ENCODE measurements at regions not wholly inside any gene's neighbourhood (a gene's known extent, or its start where the extent isn't known, plus 50 kb on each side); places are given as distances from the start of the nearest gene placed in this dataset.
"Not testable (repeated sequence)": the region's sequence is repeated elsewhere in the genome, so short reads cannot be mapped to it uniquely, and the experiment has no call there.

- not testable (repeated sequence) for DNase-seq
These were observed 178.3 kb upstream of the ZNF469 start for GRCh38 chr16:88204131-88205110.

DNA sequence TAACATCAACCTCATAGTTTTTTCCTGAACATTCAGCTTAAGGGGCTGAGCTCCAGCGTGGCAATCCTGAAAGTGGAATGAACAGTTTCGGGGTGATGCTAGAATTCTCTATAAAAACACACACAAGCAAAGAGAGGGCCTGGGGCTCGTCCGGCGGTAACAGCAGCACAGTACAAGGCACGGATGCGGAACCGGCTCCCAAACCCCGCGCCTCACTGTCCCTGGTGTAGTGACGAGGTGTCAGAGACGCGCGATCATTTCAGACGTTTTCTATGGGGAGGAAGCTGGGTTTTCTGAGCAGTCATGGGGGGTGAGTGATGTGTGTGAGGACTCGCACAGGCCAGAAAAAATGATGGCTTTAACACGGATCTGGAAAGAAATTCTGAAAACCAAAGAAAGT is 177.3 kb upstream of the ZNF469 start:
- not testable (repeated sequence) for DNase-seq

DNA sequence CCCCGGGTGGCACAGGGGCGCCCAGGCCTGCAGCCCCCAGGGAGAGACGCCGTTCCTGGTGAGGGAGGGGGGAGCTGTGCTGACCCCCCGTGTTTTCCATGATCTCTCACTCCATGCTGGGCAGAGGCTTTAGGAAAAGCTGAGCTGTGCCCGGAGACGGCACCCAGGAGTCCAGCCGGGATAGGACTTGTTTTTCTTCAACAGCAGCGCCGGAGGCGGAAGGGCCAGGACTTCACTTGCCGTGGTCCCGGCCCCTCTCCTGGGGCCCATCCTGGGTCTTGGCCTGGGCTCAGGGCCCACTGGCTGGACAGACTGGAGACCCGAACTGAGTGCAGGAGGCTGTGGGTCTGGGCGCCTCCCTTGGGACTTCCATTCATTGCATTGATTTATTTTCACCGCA is 176.8 kb upstream of the ZNF469 start:
- DNase-seq = not testable (repeated sequence)

- not testable (repeated sequence) for DNase-seq
These were observed 176.2 kb upstream of the ZNF469 start for GRCh38 chr16:88206516-88206915.

GRCh38 chr16:88208112-88208511 is 174.6 kb upstream of the ZNF469 start:
- DNase-seq = no peak

GRCh38 chr16:88208776-88209175 is 174.0 kb upstream of the ZNF469 start:
- not testable (repeated sequence) for DNase-seq

GRCh38 chr16:88209579-88209978 is 173.2 kb upstream of the ZNF469 start:
- DNase-seq = not testable (repeated sequence)

GRCh38 chr16:88213937-88214336 is 168.8 kb upstream of the ZNF469 start:
- DNase-seq = not testable (repeated sequence)

DNA sequence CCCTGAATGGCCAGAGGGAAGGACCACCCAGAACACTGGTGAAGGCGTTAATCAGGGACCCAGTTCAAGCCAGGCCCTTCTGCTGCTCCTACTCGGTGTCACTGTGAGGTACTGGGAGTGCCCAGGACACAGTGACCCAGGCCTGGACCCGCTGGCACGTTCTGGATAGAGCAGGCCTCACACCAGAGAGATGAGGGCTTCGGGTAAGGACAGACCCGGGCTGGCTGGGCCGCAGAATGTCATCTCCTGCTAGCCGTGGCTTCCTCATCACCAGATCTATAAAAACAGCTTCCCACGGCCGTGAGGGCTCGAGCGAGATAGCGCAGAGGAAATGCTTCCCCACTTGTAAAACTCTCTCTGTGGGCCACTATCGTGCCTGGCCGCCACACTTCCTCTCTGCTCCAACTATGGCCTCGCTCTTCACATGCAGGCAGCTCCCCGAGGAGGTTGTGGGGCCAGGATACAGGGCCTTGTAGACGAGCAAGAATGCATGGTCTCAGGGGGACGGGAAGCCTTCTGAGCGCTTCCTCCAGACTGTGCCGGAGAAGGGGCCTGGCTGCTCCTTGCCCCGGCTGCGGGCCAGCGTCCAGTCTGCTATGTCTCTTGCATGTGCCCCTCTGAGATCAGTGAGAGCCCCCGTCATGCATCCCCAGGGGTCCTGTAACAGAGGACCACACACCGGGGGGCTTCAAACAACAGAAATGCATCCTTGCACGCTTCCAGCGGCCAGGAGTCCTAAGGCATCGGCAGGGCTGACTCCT is 161.6 kb upstream of the ZNF469 start:
- DNase-seq = not testable (repeated sequence)

DNA sequence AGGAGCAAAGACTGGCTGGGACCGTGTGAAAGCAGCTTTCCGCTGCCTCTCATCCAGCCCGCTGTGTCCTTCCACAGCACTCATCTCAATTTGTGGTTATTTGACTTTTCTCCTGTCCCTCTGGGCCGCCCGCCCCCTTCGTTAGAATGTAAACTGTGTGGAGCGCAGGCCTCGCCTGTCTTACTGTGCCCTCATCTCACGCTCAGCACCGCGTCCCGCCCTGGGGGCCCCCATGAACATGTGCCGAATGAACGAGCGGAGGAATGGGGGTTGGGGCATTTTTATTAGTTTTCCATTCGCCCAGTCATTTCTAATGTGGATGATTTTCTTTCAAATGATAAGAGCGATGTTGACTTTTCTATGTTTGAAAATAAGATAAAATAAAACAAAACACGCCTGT is 159.1 kb upstream of the ZNF469 start:
- not testable (repeated sequence) for DNase-seq

DNA sequence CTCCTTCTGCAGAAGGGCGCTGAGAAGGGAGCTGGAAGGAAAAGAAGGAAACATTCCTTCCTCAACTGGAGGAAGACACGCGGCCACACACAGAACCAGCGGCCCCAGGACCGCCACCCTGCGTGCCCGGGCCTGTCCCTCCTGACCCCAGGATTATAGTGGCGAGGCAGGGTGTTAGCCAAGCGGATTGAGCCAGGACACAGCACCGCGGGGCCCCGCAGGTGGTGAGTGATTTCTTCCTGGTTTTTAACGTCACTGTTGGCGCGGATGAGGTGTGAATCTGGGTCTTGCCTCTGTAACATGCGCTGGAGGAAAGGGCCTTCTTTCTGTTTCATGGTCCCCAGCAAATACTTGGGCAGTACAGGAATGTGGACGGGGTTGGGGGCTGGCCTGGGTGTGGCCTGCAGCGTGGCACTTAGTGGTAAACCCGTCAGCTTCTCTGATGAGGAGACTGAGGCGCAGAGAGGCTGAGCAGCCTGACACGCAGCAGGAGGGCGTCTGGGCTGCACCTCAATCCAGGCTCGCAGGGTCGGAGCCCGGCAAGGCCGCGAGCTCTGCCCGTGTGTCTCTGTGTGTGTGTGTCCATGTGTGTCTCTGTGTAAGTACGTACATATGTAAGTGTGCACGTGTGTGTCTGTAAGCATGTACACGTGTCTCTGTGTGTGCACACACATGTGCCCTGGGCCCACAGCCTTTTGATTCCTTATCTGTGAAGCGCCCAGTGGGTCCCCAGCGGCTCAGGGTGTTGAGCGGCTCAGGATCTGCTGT is 158.4 kb upstream of the ZNF469 start:
- not testable (repeated sequence) for DNase-seq

- not testable (repeated sequence) for DNase-seq
These were observed 157.0 kb upstream of the ZNF469 start for GRCh38 chr16:88225640-88226230.

GRCh38 chr16:88226302-88226701 is 156.5 kb upstream of the ZNF469 start:
- not testable (repeated sequence) for DNase-seq

GRCh38 chr16:88227026-88227721 is 155.6 kb upstream of the ZNF469 start:
- DNase-seq = not testable (repeated sequence)

- not testable (repeated sequence) for DNase-seq
These were observed 154.9 kb upstream of the ZNF469 start for GRCh38 chr16:88227722-88228482.

DNA sequence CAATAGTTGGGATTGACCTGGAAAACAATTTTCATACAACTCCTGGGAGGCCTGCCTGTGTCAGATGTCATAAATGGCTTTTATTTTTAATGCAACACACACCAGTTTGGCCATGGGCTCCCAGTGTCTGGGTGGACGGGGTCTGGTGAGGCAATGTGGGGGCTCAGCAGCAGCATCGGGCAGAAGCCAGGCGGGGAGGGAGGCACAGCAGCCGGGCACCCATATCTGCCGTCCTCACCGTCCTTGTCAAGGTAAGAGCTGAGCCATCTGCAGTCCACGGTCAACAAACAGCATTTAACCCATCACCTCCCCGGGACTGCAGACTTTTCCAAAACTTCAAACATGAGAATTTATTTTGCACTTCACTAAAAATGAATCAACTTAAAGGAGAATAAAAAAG is 154.0 kb upstream of the ZNF469 start:
- not testable (repeated sequence) for DNase-seq

- not testable (repeated sequence) for DNase-seq
These were observed 153.0 kb upstream of the ZNF469 start for GRCh38 chr16:88229710-88230109.

- not testable (repeated sequence) for DNase-seq
These were observed 152.3 kb upstream of the ZNF469 start for GRCh38 chr16:88230276-88230966.

- not testable (repeated sequence) for DNase-seq
These were observed 151.7 kb upstream of the ZNF469 start for GRCh38 chr16:88230967-88231615.

GRCh38 chr16:88231839-88232238 is 150.9 kb upstream of the ZNF469 start:
- not testable (repeated sequence) for DNase-seq

Measured in DMS53 (cell line).